IPS-18a (cell line): ENCODE measurements at regions not wholly inside any gene's neighbourhood (a gene's known extent, or its start where the extent isn't known, plus 50 kb on each side); places are given as distances from the start of the nearest gene placed in this dataset.
A peak's percentile ranks its signal among the peaks of the same experiment; 100 is the strongest.
"Not testable (repeated sequence)": the region's sequence is repeated elsewhere in the genome, so short reads cannot be mapped to it uniquely, and the experiment has no call there.

Experiments used
- H3K27ac ChIP-seq: one replicate; pipeline ENCODE4 v1.5.1; 2013; ENCODE audit warnings: low read length
- H3K27me3 ChIP-seq: one replicate; pipeline ENCODE4 v1.6.1; 2013; ENCODE audit warnings: mild to moderate bottlenecking, low read length; ENCODE audit not compliant: control insufficient read depth, insufficient read depth
- H3K36me3 ChIP-seq: one replicate; pipeline ENCODE4 v1.6.1; 2013; ENCODE audit warnings: low read depth, low read length; ENCODE audit not compliant: control insufficient read depth
- H3K4me1 ChIP-seq: one replicate; pipeline ENCODE4 v1.6.1; 2013; ENCODE audit warnings: low read depth, low read length; ENCODE audit not compliant: control insufficient read depth
- H3K4me3 ChIP-seq: one replicate; pipeline ENCODE4 v1.5.1; 2013; ENCODE audit warnings: low read length
- H3K9ac ChIP-seq: one replicate; pipeline ENCODE4 v1.6.1; 2013; ENCODE audit warnings: mild to moderate bottlenecking, low read length, moderate library complexity
- H3K9me3 ChIP-seq: one replicate; pipeline ENCODE4 v1.6.1; 2013; ENCODE audit warnings: low read depth, low read length; ENCODE audit not compliant: control insufficient read depth

DNA sequence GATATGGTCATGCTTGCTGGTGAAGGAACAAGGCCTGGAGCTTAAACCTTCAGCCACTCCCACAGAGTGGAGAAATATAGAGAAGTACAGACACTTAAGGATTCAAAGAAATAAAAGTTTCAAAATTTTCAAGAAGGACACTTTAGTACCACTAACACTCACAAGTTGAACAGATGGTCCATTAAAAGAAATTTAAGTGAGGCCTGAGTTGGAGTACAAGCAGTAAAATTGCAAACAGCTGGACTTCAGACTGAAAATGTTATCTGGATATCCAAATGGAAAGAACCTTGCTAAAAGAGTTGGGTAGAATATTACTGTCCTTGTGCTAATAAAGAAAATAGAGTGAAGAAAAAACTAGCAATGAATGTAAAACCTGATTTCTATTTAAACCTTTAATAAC is 397.1 kb upstream of the KCNMB2 start:
- Histone ChIP-seq H3K9me3 (no peaks in the 10 kb centered on the region), H3K4me1 (no peaks in the 10 kb centered on the region), H3K9ac (no peak overlapping the region), H3K36me3 (no peaks in the 10 kb centered on the region), H3K27me3 (no peaks in the 10 kb centered on the region), H3K4me3 (no peak overlapping the region), H3K27ac (no peak overlapping the region)

DNA sequence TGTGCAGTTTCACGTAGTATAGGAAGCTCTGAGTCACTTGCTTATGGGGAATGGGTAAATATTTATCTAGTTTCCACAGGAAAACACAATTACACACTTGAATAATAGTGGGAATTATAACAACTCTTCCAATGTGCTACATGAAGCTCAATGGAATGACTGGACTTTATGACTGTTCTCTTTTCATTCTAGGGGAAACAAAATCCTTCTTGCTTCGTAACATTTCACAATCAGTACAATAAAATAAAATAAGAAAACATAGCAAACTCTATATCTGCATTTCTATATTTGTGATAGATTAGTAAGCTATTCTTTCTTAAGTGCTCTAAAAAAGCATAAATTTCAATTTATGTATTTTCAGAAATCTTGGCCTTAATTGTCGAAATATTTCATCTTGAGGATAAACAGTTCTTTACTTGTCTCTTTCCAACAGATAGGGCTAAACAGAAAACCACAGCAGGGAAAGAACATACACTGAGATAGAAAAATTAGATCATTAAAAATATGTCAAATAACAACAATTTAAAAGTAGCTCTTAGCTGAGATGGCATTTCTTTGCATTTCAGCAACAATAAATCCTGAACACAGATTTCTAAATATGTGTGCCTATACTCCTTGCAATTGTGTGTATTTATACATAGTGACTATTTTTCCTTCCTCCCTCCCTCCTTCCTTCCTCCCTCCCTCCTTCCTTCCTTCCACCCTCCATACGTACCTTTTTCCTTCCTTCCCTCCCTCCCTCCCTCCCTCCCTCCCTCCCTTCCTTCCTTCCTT is 395.5 kb upstream of the KCNMB2 start:
- Histone ChIP-seq H3K4me1 (no peaks in the 10 kb centered on the region), H3K27me3 (no peaks in the 10 kb centered on the region), H3K4me3 (no peak overlapping the region), H3K9ac (no peak overlapping the region), H3K9me3 (no peaks in the 10 kb centered on the region), H3K27ac (no peak overlapping the region), H3K36me3 (no peaks in the 10 kb centered on the region)

DNA sequence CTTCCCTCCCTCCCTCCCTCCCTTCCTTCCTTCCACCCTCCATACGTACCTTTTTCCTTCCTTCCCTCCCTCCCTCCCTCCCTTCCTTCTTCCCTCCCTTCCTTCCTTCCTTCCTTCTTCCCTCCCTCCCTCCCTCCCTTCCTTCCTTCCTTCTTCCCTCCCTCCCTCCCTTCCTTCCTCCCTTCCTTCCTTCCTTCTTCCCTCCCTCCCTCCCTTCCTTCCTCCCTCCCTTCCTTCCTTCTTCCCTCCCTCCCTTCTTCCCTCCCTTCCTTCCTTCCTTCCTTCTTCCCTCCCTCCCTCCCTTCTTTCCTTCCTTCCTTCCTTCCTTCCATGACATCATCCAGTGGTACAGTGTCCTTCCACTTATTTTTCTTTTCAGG is 394.9 kb upstream of the KCNMB2 start:
- not testable (repeated sequence) for H3K27me3 ChIP-seq, H3K4me1 ChIP-seq, H3K9me3 ChIP-seq, H3K27ac ChIP-seq, H3K9ac ChIP-seq, H3K4me3 ChIP-seq, H3K36me3 ChIP-seq

- peaks cover 3% of the 10 kb centered on the region for H3K4me1 ChIP-seq
- H3K27ac ChIP-seq: no peak overlapping the region
- H3K27me3 ChIP-seq: no peaks in the 10 kb centered on the region
- no peaks in the 10 kb centered on the region for H3K9me3 ChIP-seq
- no peak overlapping the region for H3K4me3 ChIP-seq
- H3K36me3 ChIP-seq: no peaks in the 10 kb centered on the region
- no peak overlapping the region for H3K9ac ChIP-seq
Observed at GRCh38 chr3:178146406-178146831, 389.8 kb upstream of the KCNMB2 start.

- Histone ChIP-seq H3K27ac (no peak overlapping the region), H3K36me3 (no peaks in the 10 kb centered on the region), H3K4me3 (no peak overlapping the region)
Observed at GRCh38 chr3:178147001-178147400, 389.2 kb upstream of the KCNMB2 start.

GRCh38 chr3:178152031-178152806 is 384.0 kb upstream of the KCNMB2 start:
- Histone ChIP-seq H3K27ac (no peak overlapping the region), H3K4me3 (no peak overlapping the region), H3K36me3 (no peaks in the 10 kb centered on the region), H3K4me1 (peaks cover 4% of the 10 kb centered on the region), H3K9ac (no peak overlapping the region), H3K27me3 (no peaks in the 10 kb centered on the region), H3K9me3 (no peaks in the 10 kb centered on the region)

More at GRCh38 chr3:178147001-178147400, 389.2 kb upstream of the KCNMB2 start:
- Histone ChIP-seq H3K9ac (no peak overlapping the region), H3K4me1 (peaks cover 3% of the 10 kb centered on the region), H3K9me3 (no peaks in the 10 kb centered on the region), H3K27me3 (no peaks in the 10 kb centered on the region)

DNA sequence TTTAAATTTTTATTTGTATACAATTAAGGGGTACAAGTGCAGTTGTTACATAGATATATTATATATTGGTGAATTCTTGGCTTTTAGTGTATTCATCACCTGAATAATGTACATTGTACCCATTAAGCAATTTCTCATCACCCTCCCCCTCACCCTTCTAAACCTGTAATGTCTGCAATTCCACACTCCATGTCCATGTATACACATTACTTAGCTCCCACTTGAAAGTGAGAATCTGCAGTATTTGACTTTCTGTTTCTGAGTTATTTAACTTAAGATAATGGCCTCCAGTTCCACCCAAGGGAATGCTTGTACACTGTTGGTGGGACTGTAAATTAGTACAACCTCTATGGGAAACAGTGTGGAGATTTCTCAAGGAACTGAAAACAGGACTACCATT is 383.2 kb upstream of the KCNMB2 start:
- H3K4me3 ChIP-seq: no peak overlapping the region
- H3K9ac ChIP-seq: no peak overlapping the region
- no peaks in the 10 kb centered on the region for H3K9me3 ChIP-seq
- no peaks in the 10 kb centered on the region for H3K27me3 ChIP-seq
- peaks cover 4% of the 10 kb centered on the region for H3K4me1 ChIP-seq
- no peaks in the 10 kb centered on the region for H3K36me3 ChIP-seq
- no peak overlapping the region for H3K27ac ChIP-seq

DNA sequence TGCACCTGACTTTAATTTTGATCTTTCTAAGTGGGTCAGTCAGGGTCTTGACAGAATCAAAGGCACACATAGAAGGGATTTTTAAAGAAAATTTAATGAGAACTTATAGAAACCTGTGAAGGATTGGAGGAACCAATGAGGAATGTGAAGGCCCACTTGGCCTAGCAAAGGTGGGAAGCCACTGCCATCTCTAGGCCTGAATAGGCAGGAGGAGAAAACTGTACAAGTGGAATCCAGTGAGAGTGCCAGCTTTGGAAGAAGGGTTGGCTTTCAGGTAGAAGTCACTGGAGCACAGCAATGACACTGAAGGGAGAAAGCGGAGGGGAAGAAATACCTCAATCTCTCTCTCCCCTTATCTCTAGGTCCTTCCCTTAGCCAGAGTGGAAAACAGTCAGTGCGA is 380.7 kb upstream of the KCNMB2 start:
- Histone ChIP-seq H3K27ac (no peak overlapping the region), H3K27me3 (no peaks in the 10 kb centered on the region), H3K4me3 (no peak overlapping the region), H3K4me1 (peaks cover 20% of the 10 kb centered on the region), H3K9me3 (no peaks in the 10 kb centered on the region), H3K9ac (no peak overlapping the region), H3K36me3 (no peaks in the 10 kb centered on the region)

DNA sequence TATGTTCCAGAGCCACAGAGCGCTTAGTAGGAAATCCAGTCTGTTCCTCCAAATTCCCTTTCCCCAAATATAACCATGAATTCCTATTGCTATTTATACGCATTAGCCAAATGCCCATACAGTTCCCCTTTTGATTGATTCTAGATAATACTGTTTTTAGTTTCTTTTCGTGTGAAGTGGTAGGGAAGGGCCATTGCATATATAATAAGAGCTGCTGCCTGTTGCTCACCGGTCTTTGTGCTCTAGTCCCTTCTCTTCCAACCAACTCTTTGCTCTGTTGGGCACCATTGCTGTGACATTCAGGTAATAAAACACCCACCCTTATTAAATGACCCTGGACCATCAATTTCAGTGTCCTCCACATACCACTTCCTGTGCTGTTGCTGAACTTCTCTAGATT is 379.9 kb upstream of the KCNMB2 start:
- Histone ChIP-seq H3K9ac (no peak overlapping the region), H3K27me3 (no peaks in the 10 kb centered on the region), H3K4me3 (no peak overlapping the region), H3K27ac (no peak overlapping the region), H3K9me3 (no peaks in the 10 kb centered on the region), H3K36me3 (no peaks in the 10 kb centered on the region), H3K4me1 (peaks cover 21% of the 10 kb centered on the region)

- H3K27me3 ChIP-seq: no peaks in the 10 kb centered on the region
- no peak overlapping the region for H3K9ac ChIP-seq
- H3K36me3 ChIP-seq: no peaks in the 10 kb centered on the region
- no peak overlapping the region for H3K27ac ChIP-seq
- no peaks in the 10 kb centered on the region for H3K9me3 ChIP-seq
- H3K4me3 ChIP-seq: peak overlapping the region; percentile 4
- peaks cover 17% of the 10 kb centered on the region for H3K4me1 ChIP-seq
Observed at GRCh38 chr3:178159691-178160220, 376.5 kb upstream of the KCNMB2 start.

DNA sequence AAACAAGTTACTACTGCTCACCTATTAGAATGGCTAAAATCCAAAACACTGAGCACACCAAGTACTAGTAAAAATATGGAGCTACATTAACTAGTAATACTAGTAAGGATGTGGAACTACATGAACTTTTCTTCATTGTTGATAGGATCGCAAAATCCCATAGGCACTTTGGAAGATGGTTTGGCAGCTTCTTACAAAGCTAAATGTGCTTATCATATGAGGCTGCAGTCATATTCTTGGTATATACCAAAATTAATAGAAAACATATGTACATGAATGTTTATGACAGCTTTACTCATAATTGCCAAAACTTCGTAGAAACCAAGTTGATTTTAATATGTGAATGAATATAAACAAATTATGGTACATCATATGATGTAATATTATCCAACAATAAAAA is 366.8 kb upstream of the KCNMB2 start:
- Histone ChIP-seq H3K27me3 (no peaks in the 10 kb centered on the region), H3K9me3 (no peaks in the 10 kb centered on the region), H3K4me3 (no peak overlapping the region), H3K4me1 (no peaks in the 10 kb centered on the region), H3K9ac (no peak overlapping the region), H3K36me3 (no peaks in the 10 kb centered on the region), H3K27ac (no peak overlapping the region)
